ENCODE measurements at regions not wholly inside any gene's neighbourhood (a gene's known extent, or its start where the extent isn't known, plus 50 kb on each side); places are given as distances from the start of the nearest gene placed in this dataset.

DNA sequence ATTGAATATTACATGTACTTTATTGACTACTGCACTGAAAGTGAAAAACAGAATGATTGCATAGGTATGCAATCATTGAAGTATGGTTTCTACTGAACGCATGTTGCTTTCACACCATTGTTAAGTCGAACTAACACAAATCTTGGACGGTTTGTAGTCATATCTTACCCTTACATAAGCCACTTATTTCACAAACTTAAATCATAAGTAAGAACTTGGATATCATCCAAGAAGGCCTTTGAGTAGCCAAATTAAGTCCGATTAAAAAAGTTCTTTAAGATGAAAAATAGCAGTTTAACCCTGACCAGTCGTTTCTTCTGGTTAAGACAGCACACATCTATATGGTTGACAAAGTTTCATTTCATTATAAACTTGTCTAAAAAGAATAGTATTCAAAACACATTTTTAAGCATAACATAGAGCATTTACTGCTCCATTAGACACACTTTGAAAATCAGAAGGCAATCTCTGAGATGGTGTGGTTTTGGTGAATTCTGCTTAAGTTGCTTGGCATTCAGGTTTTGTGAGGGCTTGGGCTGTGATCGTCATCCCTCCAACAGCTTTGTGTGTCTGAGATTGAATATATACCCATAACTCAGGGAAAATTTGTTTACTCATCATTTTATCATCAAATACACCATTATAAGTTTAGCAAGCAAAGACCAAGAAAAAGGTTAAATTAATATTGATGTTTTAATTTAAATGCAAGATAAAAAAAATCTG, 92.2 kb downstream of the NFKBIZ start:
- Histone ChIP-seq H3K27ac (peak overlapping the region in 1 of 2 donors; percentile 39), H3K4me3 (no peak overlapping the region)
- TF ChIP-seq, protein P1, sequence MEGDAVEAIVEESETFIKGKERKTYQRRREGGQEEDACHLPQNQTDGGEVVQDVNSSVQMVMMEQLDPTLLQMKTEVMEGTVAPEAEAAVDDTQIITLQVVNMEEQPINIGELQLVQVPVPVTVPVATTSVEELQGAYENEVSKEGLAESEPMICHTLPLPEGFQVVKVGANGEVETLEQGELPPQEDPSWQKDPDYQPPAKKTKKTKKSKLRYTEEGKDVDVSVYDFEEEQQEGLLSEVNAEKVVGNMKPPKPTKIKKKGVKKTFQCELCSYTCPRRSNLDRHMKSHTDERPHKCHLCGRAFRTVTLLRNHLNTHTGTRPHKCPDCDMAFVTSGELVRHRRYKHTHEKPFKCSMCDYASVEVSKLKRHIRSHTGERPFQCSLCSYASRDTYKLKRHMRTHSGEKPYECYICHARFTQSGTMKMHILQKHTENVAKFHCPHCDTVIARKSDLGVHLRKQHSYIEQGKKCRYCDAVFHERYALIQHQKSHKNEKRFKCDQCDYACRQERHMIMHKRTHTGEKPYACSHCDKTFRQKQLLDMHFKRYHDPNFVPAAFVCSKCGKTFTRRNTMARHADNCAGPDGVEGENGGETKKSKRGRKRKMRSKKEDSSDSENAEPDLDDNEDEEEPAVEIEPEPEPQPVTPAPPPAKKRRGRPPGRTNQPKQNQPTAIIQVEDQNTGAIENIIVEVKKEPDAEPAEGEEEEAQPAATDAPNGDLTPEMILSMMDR (IDR thresholded peaks at IDR 0.05), result no peak
- DNase-seq (ENCODE audit: low spot score), result no peak

DNA sequence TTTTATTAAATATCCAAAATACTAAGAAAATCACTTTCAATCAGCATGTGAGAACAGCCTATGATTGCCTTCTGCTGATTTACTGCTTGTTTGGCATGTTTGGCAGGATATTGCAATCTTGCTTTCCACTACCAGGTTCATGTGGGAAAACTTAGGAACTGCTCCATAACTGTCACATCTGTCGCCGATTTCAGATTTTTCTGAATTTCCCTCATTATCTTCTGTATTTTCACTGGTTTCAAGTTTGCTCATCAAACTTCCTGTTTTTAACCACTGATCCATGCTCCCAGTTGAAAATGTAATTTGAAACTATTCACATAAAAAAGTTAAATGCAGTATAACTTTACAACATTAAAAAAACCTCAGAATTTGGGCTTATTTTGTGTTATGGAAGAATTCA, 93.0 kb downstream of the NFKBIZ start:
- DNase-seq (ENCODE audit: low spot score), result no peak
- Histone ChIP-seq H3K27ac (no peak overlapping the region), H3K4me3 (no peak overlapping the region)
- TF ChIP-seq, protein P1 (IDR thresholded peaks at IDR 0.05), result no peak

DNA sequence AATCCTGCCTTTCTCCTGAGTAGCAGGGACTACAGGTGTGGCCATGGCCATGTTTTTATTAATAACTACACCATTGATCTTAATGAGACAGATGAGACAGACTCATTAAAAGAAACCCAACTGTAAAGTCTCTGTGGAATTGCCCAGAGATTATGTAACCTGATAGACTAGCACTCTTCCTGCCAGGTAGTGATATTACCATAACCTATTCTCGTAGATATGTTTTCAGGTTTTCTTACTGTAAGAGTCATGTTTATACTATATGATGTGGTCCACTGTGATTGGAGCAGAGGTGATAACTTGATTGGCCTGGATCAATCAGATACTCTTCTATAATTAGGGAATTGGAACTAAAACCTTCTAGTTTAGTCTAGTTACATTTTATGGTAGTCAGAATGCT, 93.7 kb downstream of the NFKBIZ start:
- Histone ChIP-seq H3K4me3 (no peak overlapping the region), H3K27ac (no peak overlapping the region)
- no peak for DNase-seq (ENCODE audit: low spot score)
- TF ChIP-seq, protein P1 (IDR thresholded peaks at IDR 0.05), result no peak

DNA sequence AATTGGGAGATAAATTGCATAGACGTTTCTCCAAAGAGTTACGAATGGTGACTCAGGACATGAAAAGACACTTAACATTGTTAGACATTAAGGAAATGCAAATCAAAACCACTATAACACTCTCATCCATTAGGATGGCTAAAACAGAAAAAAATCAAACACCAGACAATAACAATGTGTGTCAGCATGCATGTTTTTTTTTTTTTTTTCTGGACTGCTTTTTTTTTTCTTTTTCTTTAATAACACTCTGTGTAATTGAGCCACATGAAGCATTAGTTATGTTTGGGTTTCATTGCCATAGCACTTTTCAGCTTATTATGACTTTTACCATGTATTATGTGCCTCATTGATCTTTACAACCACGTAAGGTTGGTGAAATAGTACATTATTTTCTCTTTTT, 95.0 kb downstream of the NFKBIZ start:
- H3K27ac ChIP-seq, result no peak overlapping the region
- DNase-seq (ENCODE audit: low spot score), result no peak
- H3K4me3 ChIP-seq, result no peak overlapping the region
- TF ChIP-seq, protein P1 (IDR thresholded peaks at IDR 0.05), result no peak

DNA sequence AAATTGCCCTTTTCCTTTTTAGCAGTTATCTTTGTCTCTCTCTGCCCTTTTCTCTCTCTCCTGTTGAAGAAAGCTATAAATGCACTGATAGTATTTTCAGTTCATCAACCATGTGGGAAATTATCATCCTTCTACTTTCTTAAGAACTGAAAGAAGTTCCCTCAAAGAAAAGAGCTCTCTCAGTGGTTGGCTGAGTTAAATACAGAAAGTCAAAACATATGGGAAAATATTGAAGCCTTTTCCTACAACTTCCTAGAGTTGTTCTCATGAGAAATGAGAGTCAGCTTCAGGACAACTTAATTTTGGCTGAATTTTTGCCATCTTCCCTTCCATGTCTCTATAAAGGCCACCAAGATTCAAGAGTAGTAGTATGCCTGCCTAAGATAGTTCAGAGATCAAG, 96.7 kb downstream of the NFKBIZ start:
- TF ChIP-seq, protein P1 (IDR thresholded peaks at IDR 0.05), result no peak
- Histone ChIP-seq H3K4me3 (no peak overlapping the region), H3K27ac (no peak overlapping the region)
- no peak for DNase-seq (ENCODE audit: low spot score)

DNA sequence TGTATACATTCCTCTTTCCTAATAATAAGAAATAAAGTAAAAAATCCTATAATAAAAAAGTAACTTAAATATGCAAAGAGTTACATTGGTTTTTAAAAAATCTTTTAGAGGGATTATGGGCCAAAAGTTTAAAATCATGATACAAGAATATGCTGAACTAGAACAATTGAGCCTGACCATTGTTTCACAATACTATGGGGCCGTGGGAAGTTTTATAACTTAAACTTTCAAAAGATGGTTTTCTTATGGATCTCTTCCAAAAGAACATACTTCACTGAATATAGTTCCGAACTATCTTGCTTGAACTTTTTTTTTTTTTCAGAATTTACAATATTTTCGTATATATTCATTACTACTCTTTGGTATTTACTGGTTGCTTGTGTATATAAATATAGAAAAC, 97.6 kb downstream of the NFKBIZ start:
- no peak for DNase-seq (ENCODE audit: low spot score)
- TF ChIP-seq, protein P1 (IDR thresholded peaks at IDR 0.05), result no peak
- no peak overlapping the region for H3K4me3 ChIP-seq
- no peak overlapping the region for H3K27ac ChIP-seq

DNA sequence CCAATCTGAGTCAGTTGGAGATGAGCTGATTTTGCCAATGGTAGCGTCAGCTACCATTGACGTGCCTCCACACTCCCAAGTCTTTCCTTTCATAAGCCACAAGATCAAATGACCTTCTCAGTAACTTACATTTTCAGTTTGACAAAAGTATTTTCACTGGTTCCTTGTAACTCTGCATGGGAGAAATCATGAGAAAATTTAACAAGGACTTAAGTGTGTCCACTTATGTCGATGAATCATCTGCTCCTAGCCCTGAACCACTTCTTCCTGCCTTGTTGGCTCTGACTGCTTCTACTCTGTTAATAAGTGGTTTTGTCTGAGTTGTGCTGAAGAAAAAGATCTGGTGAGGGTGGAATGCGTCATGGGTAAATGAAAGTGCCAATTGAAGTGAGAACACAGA, 101.2 kb downstream of the NFKBIZ start:
- no peak for DNase-seq (ENCODE audit: low spot score)
- TF ChIP-seq, protein P1 (IDR thresholded peaks at IDR 0.05), result no peak
- peak overlapping the region in 1 of 2 donors; percentile 25 for H3K27ac ChIP-seq
- no peak overlapping the region for H3K4me3 ChIP-seq
